Kidney (tissue), 13 donors: ENCODE measurements at regions not wholly inside any gene's neighbourhood (a gene's known extent, or its start where the extent isn't known, plus 50 kb on each side); places are given as distances from the start of the nearest gene placed in this dataset.

ENCODE experiments used
- DNase-seq, 5 donors: peaks; one replicate each; pipeline ENCODE4 v3.0.0-alpha.2; 2013 to 2020
- FAIRE-seq: peaks from 2 replicates; lab custom pipeline; 2012; peaks lifted over from hg19 to GRCh38; lab: Jason Lieb, UNC
- H3K27ac ChIP-seq, 2 donors: one replicate each; pipeline ENCODE4 v1.7.0; 2013; ENCODE audit warnings: low read depth in 2 of 2, low read length in 2 of 2, inconsistent platforms in 1 of 2
- H3K27me3 ChIP-seq: one replicate; pipeline ENCODE4 v1.7.1; 2013; ENCODE audit warnings: low read length, inconsistent platforms; ENCODE audit not compliant: control insufficient read depth, insufficient read depth
- H3K36me3 ChIP-seq, 3 donors: one replicate each; pipeline versions ENCODE4 v1.7.0 to v1.7.1; 2013; ENCODE audit warnings: low read length in 3 of 3, control low read depth in 1 of 3, inconsistent platforms in 1 of 3; ENCODE audit not compliant: insufficient read depth in 3 of 3, control insufficient read depth in 2 of 3
- H3K4me1 ChIP-seq, 3 donors: one replicate each; pipeline versions ENCODE4 v1.7.0 to v1.7.1; 2013; ENCODE audit warnings: low read length in 3 of 3, inconsistent platforms in 1 of 3, low read depth in 1 of 3; ENCODE audit not compliant: control insufficient read depth in 2 of 3, insufficient read depth in 2 of 3
- H3K4me3 ChIP-seq, 3 donors: one replicate each; pipeline versions ENCODE4 v1.7.0 to v1.8.1; 2013; ENCODE audit warnings: low read length in 3 of 3, control low read depth in 1 of 3, inconsistent platforms in 1 of 3
- H3K9ac ChIP-seq, 3 donors: one replicate each; pipeline versions ENCODE4 v1.7.0 to v1.7.1; 2013; ENCODE audit warnings: low read length in 3 of 3, control low read depth in 1 of 3, inconsistent platforms in 1 of 3
- H3K9me3 ChIP-seq, 3 donors: one replicate each; pipeline versions ENCODE4 v1.7.0 to v1.7.1; 2013; ENCODE audit warnings: low read length in 3 of 3, control low read depth in 1 of 3, inconsistent platforms in 1 of 3; ENCODE audit not compliant: control insufficient read depth in 2 of 3, insufficient read depth in 1 of 3
- intact Hi-C: fragments of 100-400 bp; cut with DNase I; formaldehyde crosslinking; loops from one replicate; pipeline ENCODE4 v1.11.1; 2022
- TF ChIP-seq, protein P1 (sequence below): IDR thresholded peaks from 3 replicates; pipeline ENCODE4 v1.5.1; 2012; ENCODE audit warnings: mild to moderate bottlenecking, moderate library complexity, borderline replicate concordance; ENCODE audit not compliant: insufficient read depth; ENCODE audit errors: extremely low read depth
- donor health status: control.
- donor health status: control.
- donor health status: control.
- donor health status: control.
- donor health status: control.
- donor health status: DM: yes; HTN: yes; CAD: no.
- donor health status: Normal renal cell carcinoma (clear cell type).

DNA sequence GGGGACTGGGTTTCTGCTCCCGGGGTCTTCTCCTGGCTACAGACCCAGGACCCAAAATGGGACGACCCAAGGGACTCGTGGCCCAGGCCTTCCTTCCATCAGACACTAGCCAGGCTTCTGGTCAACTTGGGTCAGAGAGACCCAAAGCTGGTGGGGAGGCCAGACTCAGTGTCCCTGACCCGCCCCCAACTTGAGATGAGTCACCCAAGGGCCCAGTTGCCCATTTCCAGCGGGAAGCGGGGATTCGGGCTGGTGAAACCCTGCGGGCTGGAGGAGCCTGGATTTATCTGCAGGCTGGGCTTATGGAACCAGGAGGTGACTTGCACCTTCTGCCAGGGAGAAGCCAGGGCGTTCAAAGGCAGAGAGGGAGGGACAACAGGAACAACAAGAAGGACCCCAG is 81.5 kb downstream of the RFLNA start:
- FAIRE-seq: no peak
- TF ChIP-seq, protein P1, sequence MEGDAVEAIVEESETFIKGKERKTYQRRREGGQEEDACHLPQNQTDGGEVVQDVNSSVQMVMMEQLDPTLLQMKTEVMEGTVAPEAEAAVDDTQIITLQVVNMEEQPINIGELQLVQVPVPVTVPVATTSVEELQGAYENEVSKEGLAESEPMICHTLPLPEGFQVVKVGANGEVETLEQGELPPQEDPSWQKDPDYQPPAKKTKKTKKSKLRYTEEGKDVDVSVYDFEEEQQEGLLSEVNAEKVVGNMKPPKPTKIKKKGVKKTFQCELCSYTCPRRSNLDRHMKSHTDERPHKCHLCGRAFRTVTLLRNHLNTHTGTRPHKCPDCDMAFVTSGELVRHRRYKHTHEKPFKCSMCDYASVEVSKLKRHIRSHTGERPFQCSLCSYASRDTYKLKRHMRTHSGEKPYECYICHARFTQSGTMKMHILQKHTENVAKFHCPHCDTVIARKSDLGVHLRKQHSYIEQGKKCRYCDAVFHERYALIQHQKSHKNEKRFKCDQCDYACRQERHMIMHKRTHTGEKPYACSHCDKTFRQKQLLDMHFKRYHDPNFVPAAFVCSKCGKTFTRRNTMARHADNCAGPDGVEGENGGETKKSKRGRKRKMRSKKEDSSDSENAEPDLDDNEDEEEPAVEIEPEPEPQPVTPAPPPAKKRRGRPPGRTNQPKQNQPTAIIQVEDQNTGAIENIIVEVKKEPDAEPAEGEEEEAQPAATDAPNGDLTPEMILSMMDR: no peak
- H3K27ac ChIP-seq: no peak overlapping the region

DNA sequence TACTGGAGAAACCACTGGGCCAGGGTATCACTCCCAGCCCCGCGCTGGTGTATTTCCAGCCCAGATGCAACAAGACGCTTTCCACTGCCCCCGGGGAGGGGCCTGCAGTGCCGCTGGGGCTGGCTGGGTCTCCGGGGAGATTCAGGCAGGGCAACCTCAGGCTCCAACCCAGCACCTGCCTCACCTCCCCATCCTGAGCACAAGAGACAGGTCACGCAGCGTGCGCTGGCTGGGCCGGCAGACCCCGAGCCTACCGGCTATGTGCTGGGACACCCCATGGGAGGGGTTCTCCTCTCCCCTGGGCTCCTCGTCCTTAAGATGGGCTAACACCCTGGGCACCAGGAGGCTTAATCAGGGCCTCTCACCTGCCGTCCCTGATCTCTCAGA is 80.9 kb downstream of the RFLNA start:
- H3K36me3 ChIP-seq: peaks cover 0 to 48% (median 10%) of the 10 kb centered on the region in 3 donors
- H3K9ac ChIP-seq: no peak overlapping the region
- intact Hi-C loops: no loop called here
- TF ChIP-seq, protein P1: no peak
- H3K4me1 ChIP-seq: peaks cover 0 to 13% (median 4%) of the 10 kb centered on the region in 3 donors
- DNase-seq: no peak
- H3K27ac ChIP-seq: no peak overlapping the region
- no peaks in the 10 kb centered on the region for H3K27me3 ChIP-seq
- no peak overlapping the region for H3K4me3 ChIP-seq
- FAIRE-seq: no peak
- H3K9me3 ChIP-seq: no peaks in the 10 kb centered on the region

More for the DNA sequence above, 81.5 kb downstream of the RFLNA start:
- Histone ChIP-seq H3K4me1 (peaks cover 0 to 17% (median 9%) of the 10 kb centered on the region in 3 donors), H3K36me3 (peaks cover 0 to 42% (median 7%) of the 10 kb centered on the region in 3 donors), H3K9me3 (no peaks in the 10 kb centered on the region), H3K4me3 (no peak overlapping the region), H3K27me3 (no peaks in the 10 kb centered on the region), H3K9ac (no peak overlapping the region)
- DNase-seq: no peak
- intact Hi-C loops: no loop called here

GRCh38 chr12:124375141-124375788 is 80.4 kb downstream of the RFLNA start:
- Histone ChIP-seq H3K27ac (no peak overlapping the region), H3K4me1 (peaks cover 0 to 14% (median 9%) of the 10 kb centered on the region in 3 donors), H3K27me3 (no peaks in the 10 kb centered on the region), H3K9ac (no peak overlapping the region), H3K9me3 (no peaks in the 10 kb centered on the region), H3K36me3 (peaks cover 0 to 48% (median 10%) of the 10 kb centered on the region in 3 donors), H3K4me3 (no peak overlapping the region)
- FAIRE-seq: no peak
- intact Hi-C loops: no loop called here
- TF ChIP-seq, protein P1: no peak
- DNase-seq: no peak
